ENCODE measurements at regions not wholly inside any gene's neighbourhood (a gene's known extent, or its start where the extent isn't known, plus 50 kb on each side); places are given as distances from the start of the nearest gene placed in this dataset.

- no peak for TF ChIP-seq EZH2 (IDR thresholded peaks at IDR 0.05; ENCODE audit: insufficient read depth, poor library complexity, severe bottlenecking)
- no peak for TF ChIP-seq EZH2phosphoT487 (IDR thresholded peaks at IDR 0.05; ENCODE audit: insufficient read depth, low read depth)
Measured at GRCh38 chr2:157087373-157088002, 170.0 kb upstream of the GALNT5 start.
